Neutrophil (primary cell): ENCODE measurements at regions not wholly inside any gene's neighbourhood (a gene's known extent, or its start where the extent isn't known, plus 50 kb on each side); places are given as distances from the start of the nearest gene placed in this dataset.

Source experiments
- H3K27ac ChIP-seq: fragments of 200-600 bp; sonication (generic); 2 replicates; pipeline ENCODE4 v1.5.1; 2016; ENCODE audit warnings: mild to moderate bottlenecking, moderate library complexity
- H3K27me3 ChIP-seq: fragments of 200-600 bp; sonication (generic); 2 replicates; pipeline ENCODE4 v1.6.0; 2016; ENCODE audit warnings: mild to moderate bottlenecking
- H3K36me3 ChIP-seq: fragments of 200-600 bp; sonication (generic); 2 replicates; pipeline ENCODE4 v1.5.1; 2017
- H3K4me1 ChIP-seq, 2 experiments: fragments of 200-600 bp in 1 of 2; sonication (generic) in 1 of 2; 1 replicate in 1 of 2; 2 replicates in 1 of 2; pipeline versions ENCODE4 v1.5.1 to v1.6.1; 2013 to 2016; ENCODE audit warnings: low read depth in 1 of 2, low read length in 1 of 2, mild to moderate bottlenecking in 1 of 2, moderate library complexity in 1 of 2; ENCODE audit not compliant: control insufficient read depth in 1 of 2, insufficient read depth in 1 of 2
- H3K4me3 ChIP-seq, 2 experiments: fragments of 200-600 bp in 1 of 2; sonication (generic) in 1 of 2; 1 replicate in 1 of 2; 2 replicates in 1 of 2; pipeline ENCODE4 v1.5.1; 2013 to 2016; ENCODE audit warnings: low read depth in 1 of 2, low read length in 1 of 2, mild to moderate bottlenecking in 1 of 2, moderate library complexity in 1 of 2
- H3K9me3 ChIP-seq: fragments of 200-600 bp; sonication (generic); 2 replicates; pipeline ENCODE4 v1.5.1; 2016
- CTCF ChIP-seq: fragments of 200-600 bp; sonication (generic); IDR thresholded peaks from 2 replicates; pipeline ENCODE4 v1.5.1; 2016; ENCODE audit warnings: antibody characterized with exemption

- Histone ChIP-seq H3K4me3 (no peak overlapping the region), H3K27ac (no peak overlapping the region), H3K27me3 (no peaks in the 10 kb centered on the region), H3K4me1 (no peaks in the 10 kb centered on the region), H3K36me3 (no peaks in the 10 kb centered on the region), H3K9me3 (no peaks in the 10 kb centered on the region)
- no peak for TF ChIP-seq CTCF
Measured at GRCh38 chr5:62948301-62948700, 369.7 kb downstream of the LRRC70 start.

- H3K27me3 ChIP-seq: no peaks in the 10 kb centered on the region
- no peaks in the 10 kb centered on the region for H3K4me1 ChIP-seq
- no peaks in the 10 kb centered on the region for H3K9me3 ChIP-seq
- no peak for TF ChIP-seq CTCF
- no peaks in the 10 kb centered on the region for H3K36me3 ChIP-seq
- no peak overlapping the region for H3K4me3 ChIP-seq
- H3K27ac ChIP-seq: no peak overlapping the region
Measured at GRCh38 chr5:62942384-62942783, 363.8 kb downstream of the LRRC70 start.

- no peaks in the 10 kb centered on the region for H3K4me1 ChIP-seq
- no peak overlapping the region for H3K27ac ChIP-seq
- TF ChIP-seq CTCF: no peak
- H3K36me3 ChIP-seq: no peaks in the 10 kb centered on the region
- H3K4me3 ChIP-seq: no peak overlapping the region
- no peaks in the 10 kb centered on the region for H3K9me3 ChIP-seq
- no peaks in the 10 kb centered on the region for H3K27me3 ChIP-seq
Measured at GRCh38 chr5:62938927-62939326, 360.3 kb downstream of the LRRC70 start.

- Histone ChIP-seq H3K27me3 (no peaks in the 10 kb centered on the region), H3K36me3 (no peaks in the 10 kb centered on the region), H3K4me3 (no peak overlapping the region), H3K9me3 (no peaks in the 10 kb centered on the region), H3K27ac (no peak overlapping the region), H3K4me1 (no peaks in the 10 kb centered on the region)
- TF ChIP-seq CTCF: no peak
Measured at GRCh38 chr5:62937661-62938558, 359.3 kb downstream of the LRRC70 start.

GRCh38 chr5:62935660-62936059, 357.0 kb downstream of the LRRC70 start:
- TF ChIP-seq CTCF: no peak
- H3K4me1 ChIP-seq: no peaks in the 10 kb centered on the region
- no peaks in the 10 kb centered on the region for H3K36me3 ChIP-seq
- no peaks in the 10 kb centered on the region for H3K9me3 ChIP-seq
- no peak overlapping the region for H3K4me3 ChIP-seq
- H3K27ac ChIP-seq: no peak overlapping the region
- no peaks in the 10 kb centered on the region for H3K27me3 ChIP-seq
